ENCODE measurements at regions not wholly inside any gene's neighbourhood (a gene's known extent, or its start where the extent isn't known, plus 50 kb on each side); places are given as distances from the start of the nearest gene placed in this dataset.

- ChIA-PET POLR2A (interaction anchor here (0.5 to 1.0 kb wide), 3 partner anchors 12 to 69 kb away, joined by 3 read pairs; no protein-coding TSS in a partner anchor), CTCF (interaction anchor here (1.0 to 2.3 kb wide), 7 partner anchors 9 to 123 kb away, joined by 3 to 12 read pairs (median 5); no protein-coding TSS in a partner anchor)
- peaks cover 67 to 71% of the 10 kb centered on the region in 2 donors for H3K4me1 ChIP-seq (ENCODE audit: control insufficient read depth in 2 of 2, insufficient read depth in 2 of 2, low read length in 2 of 2)
- H2AFZ ChIP-seq (ENCODE audit: insufficient read depth, low read depth, low read length, poor library complexity, severe bottlenecking) = peak overlapping the region; percentile 63
- no peaks in the 10 kb centered on the region for H3K27me3 ChIP-seq (replicated peaks in 1 of 4; ENCODE audit: control extremely low read depth in 1 of 4, control insufficient read depth in 3 of 4, insufficient read depth in 4 of 4, low read length in 3 of 4)
- TF ChIP-seq EZH2 (IDR thresholded peaks at IDR 0.05; ENCODE audit: borderline replicate concordance, insufficient read depth, low read depth, low read length, poor library complexity, severe bottlenecking) = no peak
- Mint-ChIP-seq H3K4me1 (peaks cover 67% of the 10 kb centered on the region), H3K27ac (peak overlapping the region; percentile 94), H3K27me3 (no peaks in the 10 kb centered on the region), H3K4me3 (peak overlapping the region; percentile 75), H3K9me3 (ENCODE audit: insufficient read depth) (no peaks in the 10 kb centered on the region)
- ATAC-seq (ENCODE audit: low read depth) (peak; percentile 31), DNase-seq (peak; percentile 86)
- 0% methylated on average over 2 of the region's 3 CpGs for WGBS (ENCODE audit: insufficient coverage)
- intact Hi-C loops (cut with micrococcal nuclease) = no loop called here
- peak overlapping the region; percentile 21 for H3K9ac ChIP-seq (ENCODE audit: low read length)
- H3K4me2 ChIP-seq (replicated peaks; ENCODE audit: low read depth, low read length, poor library complexity, severe bottlenecking) = peak overlapping the region; percentile 63
- H3K9me3 ChIP-seq (ENCODE audit: control extremely low read depth in 1 of 3, control insufficient read depth in 2 of 3, insufficient read depth in 1 of 3, low read length in 2 of 3) = peaks cover 0 to 6% (median 1%) of the 10 kb centered on the region in 3 donors
- H3K4me3 ChIP-seq (ENCODE audit: control extremely low read depth in 1 of 5, extremely low read depth in 1 of 5, insufficient read depth in 1 of 5, low read depth in 2 of 5, low read length in 4 of 5) = peak overlapping the region in 2 of 5 experiments; percentile 2 to 38
- H3K79me2 ChIP-seq (ENCODE audit: control insufficient read depth, insufficient read depth, low read length) = no peaks in the 10 kb centered on the region
- no peaks in the 10 kb centered on the region for H4K20me1 ChIP-seq (ENCODE audit: control insufficient read depth, insufficient read depth, low read length, poor library complexity, severe bottlenecking)
- peak overlapping the region; percentile 96 for H3K27ac ChIP-seq (ENCODE audit: low read length in 2 of 2)
- no peaks in the 10 kb centered on the region for H3K36me3 ChIP-seq (replicated peaks in 1 of 2; ENCODE audit: control extremely low read depth in 1 of 2, control insufficient read depth in 1 of 2, extremely low read depth in 1 of 2, insufficient read depth in 2 of 2, low read length in 1 of 2)
These were observed 120.1 kb upstream of the CCND2 start for GRCh38 chr12:4153343-4153892.

- intact Hi-C loops (cut with micrococcal nuclease) = no loop called here
- Histone ChIP-seq H3K27me3 (replicated peaks in 1 of 4; ENCODE audit: control extremely low read depth in 1 of 4, control insufficient read depth in 3 of 4, insufficient read depth in 4 of 4, low read length in 3 of 4) (no peaks in the 10 kb centered on the region), H3K4me1 (ENCODE audit: control insufficient read depth in 2 of 2, insufficient read depth in 2 of 2, low read length in 2 of 2) (peaks cover 78 to 83% of the 10 kb centered on the region in 2 donors), H2AFZ (ENCODE audit: insufficient read depth, low read depth, low read length, poor library complexity, severe bottlenecking) (no peak overlapping the region), H3K79me2 (ENCODE audit: control insufficient read depth, insufficient read depth, low read length) (no peaks in the 10 kb centered on the region), H3K36me3 (replicated peaks in 1 of 2; ENCODE audit: control extremely low read depth in 1 of 2, control insufficient read depth in 1 of 2, extremely low read depth in 1 of 2, insufficient read depth in 2 of 2, low read length in 1 of 2) (no peaks in the 10 kb centered on the region), H4K20me1 (ENCODE audit: control insufficient read depth, insufficient read depth, low read length, poor library complexity, severe bottlenecking) (no peaks in the 10 kb centered on the region), H3K9ac (ENCODE audit: low read length) (no peak overlapping the region), H3K27ac (ENCODE audit: low read length in 2 of 2) (peak overlapping the region; percentile 96), H3K4me2 (replicated peaks; ENCODE audit: low read depth, low read length, poor library complexity, severe bottlenecking) (peak overlapping the region; percentile 63), H3K9me3 (ENCODE audit: control extremely low read depth in 1 of 3, control insufficient read depth in 2 of 3, insufficient read depth in 1 of 3, low read length in 2 of 3) (peaks cover 0 to 6% (median 1%) of the 10 kb centered on the region in 3 donors), H3K4me3 (ENCODE audit: control extremely low read depth in 1 of 5, extremely low read depth in 1 of 5, insufficient read depth in 1 of 5, low read depth in 2 of 5, low read length in 4 of 5) (no peak overlapping the region)
- POLR2A ChIA-PET = interaction anchor here (0.5 to 1.0 kb wide), 3 partner anchors 10 to 268 kb away, joined by 3 to 5 read pairs (median 3); no protein-coding TSS in a partner anchor
- no peak for ATAC-seq (ENCODE audit: low read depth)
- CTCF ChIA-PET = interaction anchor here (0.9 to 2.3 kb wide), 3 partner anchors 119 to 266 kb away, joined by 3 to 8 read pairs (median 4); no protein-coding TSS in a partner anchor
- Mint-ChIP-seq H3K9me3 (ENCODE audit: insufficient read depth) (no peaks in the 10 kb centered on the region), H3K27ac (peak overlapping the region; percentile 94), H3K4me3 (peak overlapping the region; percentile 66), H3K27me3 (no peaks in the 10 kb centered on the region), H3K4me1 (peaks cover 78% of the 10 kb centered on the region)
- peak; percentile 47 for DNase-seq
- 89% methylated on average over 5 of the region's 7 CpGs for WGBS (ENCODE audit: insufficient coverage)
- TF ChIP-seq EZH2 (IDR thresholded peaks at IDR 0.05; ENCODE audit: borderline replicate concordance, insufficient read depth, low read depth, low read length, poor library complexity, severe bottlenecking) = no peak
- TF ChIP-seq CTCF (IDR thresholded peaks at IDR 0.05) = no peak
These were observed 121.3 kb upstream of the CCND2 start for GRCh38 chr12:4152145-4152795.
